HCT116 (cell line): ENCODE measurements at regions not wholly inside any gene's neighbourhood (a gene's known extent, or its start where the extent isn't known, plus 50 kb on each side); places are given as distances from the start of the nearest gene placed in this dataset.

ENCODE experiments used
- ATAC-seq: fragments of 200-7000 bp; cut with Tn5 transposase; 2 replicates; pipeline ENCODE4 v1.9.1; 2020; ENCODE audit warnings: mild to moderate bottlenecking, moderate library complexity
- BruUV-seq: library from RNA; stranded (reverse); fragments of 400-500 nt; replicated peaks from 2 replicates; lab custom pipeline; 2021; lab: Mats Ljungman, UMichigan
- CTCF ChIA-PET: fragments of 300-600 bp; sonication (Branson Sonifier 250); formaldehyde crosslinking; loops from one replicate; lab custom pipeline; 2021; ENCODE audit warnings: antibody characterized with exemption; lab: Charles Lee
- POLR2A ChIA-PET: fragments of 300-600, 350-600 bp; sonication (Branson Sonifier 250); formaldehyde crosslinking; loops from one replicate; lab custom pipeline; 2021; ENCODE audit warnings: antibody characterized with exemption; lab: Charles Lee
- RAD21 ChIA-PET, 2 experiments: fragments of 300-600 bp; sonication (Branson Sonifier 250); formaldehyde crosslinking; loops; one replicate each; lab custom pipeline; 2023; ENCODE audit warnings: low total read pairs in 2 of 2; ENCODE audit not compliant: uncharacterized antibody in 2 of 2, unreplicated experiment in 2 of 2, low non-redundant PET in 1 of 2; lab: Charles Lee
- DNase-seq: peaks from one replicate; pipeline ENCODE4 v3.0.0-alpha.2; 2010; ENCODE audit warnings: low read depth, low spot score
- H2AFZ ChIP-seq: fragments of 200-600 bp; shearing (Covaris generic), sonication (generic); 2 replicates; pipeline ENCODE4 v1.6.1; 2017; ENCODE audit warnings: low read depth, mixed run types, mixed read lengths, antibody characterized with exemption, low read length; ENCODE audit not compliant: poor library complexity, severe bottlenecking
- H3K27ac ChIP-seq: 2 replicates; pipeline ENCODE4 v1.5.1; 2012; ENCODE audit warnings: low read depth, low read length
- H3K27me3 ChIP-seq: fragments of 200-600 bp; sonication (generic); 2 replicates; pipeline ENCODE4 v1.6.1; 2016; ENCODE audit warnings: mixed run types, low read length, mixed read lengths; ENCODE audit not compliant: insufficient read depth
- H3K36me3 ChIP-seq, 2 experiments: fragments of 200-500 bp in 1 of 2; fragments of 200-600 bp in 1 of 2; sonication (Bioruptor generic) in 1 of 2; sonication (generic) in 1 of 2; 2 replicates each; pipeline versions ENCODE4 v1.5.1 to v1.6.1; 2014 to 2016; ENCODE audit warnings: low read length in 2 of 2, inconsistent platforms in 1 of 2, mixed read lengths in 1 of 2, mixed run types in 1 of 2; ENCODE audit not compliant: insufficient read depth in 2 of 2, control insufficient read depth in 1 of 2
- H3K4me1 ChIP-seq, 2 experiments: fragments of 200-600 bp in 1 of 2; sonication (generic) in 1 of 2; 2 replicates each; pipeline versions ENCODE4 v1.5.1 to v1.6.1; 2012 to 2017; ENCODE audit warnings: low read length in 2 of 2, inconsistent platforms in 1 of 2, mild to moderate bottlenecking in 1 of 2, mixed read lengths in 1 of 2, mixed run types in 1 of 2, moderate library complexity in 1 of 2; ENCODE audit not compliant: insufficient read depth in 2 of 2, control insufficient read depth in 1 of 2
- H3K4me2 ChIP-seq: fragments of 200-600 bp; sonication (generic); 2 replicates; pipeline ENCODE4 v1.6.1; 2017; ENCODE audit warnings: mixed run types, low read length, mixed read lengths
- H3K4me3 ChIP-seq, 2 experiments: fragments of 200-600 bp in 1 of 2; sonication (generic) in 1 of 2; replicated peaks in 1 of 2; 2 replicates each; pipeline ENCODE4 v1.5.1; 2011 to 2016; ENCODE audit warnings: low read length in 2 of 2, control low read depth in 1 of 2, low read depth in 1 of 2, mild to moderate bottlenecking in 1 of 2, mixed read lengths in 1 of 2, mixed run types in 1 of 2
- H3K79me2 ChIP-seq: fragments of 200-600 bp; sonication (generic); 2 replicates; pipeline ENCODE4 v1.6.1; 2017; ENCODE audit warnings: mild to moderate bottlenecking, mixed run types, low read length, moderate library complexity, mixed read lengths; ENCODE audit not compliant: insufficient read depth
- H3K9ac ChIP-seq: fragments of 200-600 bp; sonication (generic); 2 replicates; pipeline ENCODE4 v1.6.1; 2016; ENCODE audit warnings: low read length, mixed read lengths
- H3K9me2 ChIP-seq: fragments of 200-600 bp; sonication (generic), shearing (Covaris generic); 2 replicates; pipeline ENCODE4 v1.6.1; 2017; ENCODE audit warnings: mixed run types, mild to moderate bottlenecking, moderate library complexity; ENCODE audit not compliant: insufficient read depth
- H3K9me3 ChIP-seq, 2 experiments: fragments of 200-500 bp in 1 of 2; fragments of 200-600 bp in 1 of 2; sonication (Bioruptor generic) in 1 of 2; sonication (generic) in 1 of 2; 2 replicates each; pipeline ENCODE4 v1.6.1; 2014 to 2017; ENCODE audit warnings: low read length in 2 of 2, mixed read lengths in 2 of 2, inconsistent platforms in 1 of 2, low read depth in 1 of 2, mild to moderate bottlenecking in 1 of 2, mixed run types in 1 of 2, moderate library complexity in 1 of 2; ENCODE audit not compliant: control insufficient read depth in 1 of 2, insufficient read depth in 1 of 2
- H4K20me1 ChIP-seq: fragments of 200-600 bp; sonication (generic), shearing (Covaris generic); 2 replicates; pipeline ENCODE4 v1.6.1; 2017; ENCODE audit warnings: mixed run types, mild to moderate bottlenecking, moderate library complexity; ENCODE audit not compliant: insufficient read depth
- CEBPB ChIP-seq: IDR thresholded peaks from 2 replicates; pipeline ENCODE4 v1.6.1; 2012; ENCODE audit warnings: low read depth
- EZH2 ChIP-seq: fragments of 200-600 bp; sonication (generic); IDR thresholded peaks from 2 replicates; pipeline ENCODE4 v1.6.1; 2017; ENCODE audit warnings: antibody characterized with exemption, mixed run types
- EZH2phosphoT487 ChIP-seq: fragments of 200-600 bp; IDR thresholded peaks from 2 replicates; pipeline ENCODE4 v1.6.1; 2018; ENCODE audit warnings: antibody characterized with exemption, borderline replicate concordance
- POLR2A ChIP-seq: IDR thresholded peaks from 2 replicates; pipeline ENCODE4 v1.7.0; 2011; ENCODE audit warnings: borderline replicate concordance; ENCODE audit not compliant: insufficient read depth, insufficient read length; ENCODE audit errors: extremely low read depth
- SP1 ChIP-seq: IDR thresholded peaks from 2 replicates; pipeline ENCODE4 v1.6.1; 2012; ENCODE audit warnings: low read depth
- YY1 ChIP-seq: IDR thresholded peaks from 2 replicates; pipeline ENCODE4 v1.6.1; 2011; ENCODE audit warnings: low read length, low read depth, moderate library complexity, mild to moderate bottlenecking; ENCODE audit not compliant: insufficient replicate concordance; ENCODE audit errors: extremely low read depth
- ZFX ChIP-seq: fragments of 450-650 bp; IDR thresholded peaks from 2 replicates; pipeline ENCODE4 v1.6.1; 2017
- intact Hi-C: fragments of 100-400 bp; cut with micrococcal nuclease; formaldehyde crosslinking; loops from 2 replicates; pipeline ENCODE4 v1.10.0; 2022
- TF ChIP-seq, protein P1 (sequence below): IDR thresholded peaks from 2 replicates; pipeline ENCODE4 v1.6.1; 2011; ENCODE audit warnings: mild to moderate bottlenecking, low read length, moderate library complexity; ENCODE audit not compliant: insufficient replicate concordance; ENCODE audit errors: extremely low read depth
- TF ChIP-seq, protein P2 (sequence below), 3 experiments: fragments of 200-600 bp in 1 of 3; sonication (generic) in 1 of 3; IDR thresholded peaks in 2 of 3; conservative IDR thresholded peaks in 1 of 3; 2 replicates each; pipeline ENCODE4 v1.5.1; 2012 to 2017; ENCODE audit warnings: low read depth in 2 of 3, low read length in 2 of 3, antibody characterized with exemption in 1 of 3, borderline replicate concordance in 1 of 3, control low read depth in 1 of 3, mild to moderate bottlenecking in 1 of 3, mixed read lengths in 1 of 3, mixed run types in 1 of 3, moderate library complexity in 1 of 3; ENCODE audit not compliant: insufficient read depth in 1 of 3

DNA sequence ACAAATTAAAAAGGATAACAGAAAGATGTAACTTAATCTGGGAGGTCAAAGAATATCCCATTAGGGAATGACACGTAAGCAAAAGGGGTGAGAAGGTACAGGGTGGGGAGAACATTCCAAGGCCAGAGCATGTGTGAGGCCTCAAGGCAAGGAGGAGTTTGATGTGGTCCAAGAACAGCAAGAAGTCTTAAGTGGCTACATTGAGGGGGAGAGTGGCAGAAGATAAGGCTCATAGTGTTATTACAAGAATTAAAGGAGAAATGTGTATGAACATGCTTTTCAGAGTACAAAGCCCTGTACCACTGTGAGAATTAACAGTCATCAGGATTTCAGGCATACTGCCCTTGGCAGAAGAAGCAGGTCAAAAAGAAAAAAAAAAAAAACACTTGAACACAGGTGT lies 174.4 kb upstream of the ERBB4 start:
- H3K4me1 ChIP-seq = no peaks in the 10 kb centered on the region
- no peaks in the 10 kb centered on the region for H3K36me3 ChIP-seq
- no peaks in the 10 kb centered on the region for H4K20me1 ChIP-seq
- H3K9ac ChIP-seq = no peak overlapping the region
- ChIA-PET POLR2A (no interaction called here), RAD21 (no interaction called here), CTCF (no interaction called here)
- H3K4me3 ChIP-seq = no peak overlapping the region
- no peak overlapping the region for H3K27ac ChIP-seq
- no peaks in the 10 kb centered on the region for H3K9me2 ChIP-seq
- H3K27me3 ChIP-seq = no peaks in the 10 kb centered on the region
- DNase-seq (no peak), ATAC-seq (no peak)
- TF ChIP-seq SP1 (no peak), POLR2A (no peak), CEBPB (no peak), EZH2 (no peak), EZH2phosphoT487 (no peak), ZFX (no peak), YY1 (no peak)
- TF ChIP-seq, protein P1, sequence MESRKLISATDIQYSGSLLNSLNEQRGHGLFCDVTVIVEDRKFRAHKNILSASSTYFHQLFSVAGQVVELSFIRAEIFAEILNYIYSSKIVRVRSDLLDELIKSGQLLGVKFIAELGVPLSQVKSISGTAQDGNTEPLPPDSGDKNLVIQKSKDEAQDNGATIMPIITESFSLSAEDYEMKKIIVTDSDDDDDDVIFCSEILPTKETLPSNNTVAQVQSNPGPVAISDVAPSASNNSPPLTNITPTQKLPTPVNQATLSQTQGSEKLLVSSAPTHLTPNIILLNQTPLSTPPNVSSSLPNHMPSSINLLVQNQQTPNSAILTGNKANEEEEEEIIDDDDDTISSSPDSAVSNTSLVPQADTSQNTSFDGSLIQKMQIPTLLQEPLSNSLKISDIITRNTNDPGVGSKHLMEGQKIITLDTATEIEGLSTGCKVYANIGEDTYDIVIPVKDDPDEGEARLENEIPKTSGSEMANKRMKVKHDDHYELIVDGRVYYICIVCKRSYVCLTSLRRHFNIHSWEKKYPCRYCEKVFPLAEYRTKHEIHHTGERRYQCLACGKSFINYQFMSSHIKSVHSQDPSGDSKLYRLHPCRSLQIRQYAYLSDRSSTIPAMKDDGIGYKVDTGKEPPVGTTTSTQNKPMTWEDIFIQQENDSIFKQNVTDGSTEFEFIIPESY = no peak
- TF ChIP-seq, protein P2, sequence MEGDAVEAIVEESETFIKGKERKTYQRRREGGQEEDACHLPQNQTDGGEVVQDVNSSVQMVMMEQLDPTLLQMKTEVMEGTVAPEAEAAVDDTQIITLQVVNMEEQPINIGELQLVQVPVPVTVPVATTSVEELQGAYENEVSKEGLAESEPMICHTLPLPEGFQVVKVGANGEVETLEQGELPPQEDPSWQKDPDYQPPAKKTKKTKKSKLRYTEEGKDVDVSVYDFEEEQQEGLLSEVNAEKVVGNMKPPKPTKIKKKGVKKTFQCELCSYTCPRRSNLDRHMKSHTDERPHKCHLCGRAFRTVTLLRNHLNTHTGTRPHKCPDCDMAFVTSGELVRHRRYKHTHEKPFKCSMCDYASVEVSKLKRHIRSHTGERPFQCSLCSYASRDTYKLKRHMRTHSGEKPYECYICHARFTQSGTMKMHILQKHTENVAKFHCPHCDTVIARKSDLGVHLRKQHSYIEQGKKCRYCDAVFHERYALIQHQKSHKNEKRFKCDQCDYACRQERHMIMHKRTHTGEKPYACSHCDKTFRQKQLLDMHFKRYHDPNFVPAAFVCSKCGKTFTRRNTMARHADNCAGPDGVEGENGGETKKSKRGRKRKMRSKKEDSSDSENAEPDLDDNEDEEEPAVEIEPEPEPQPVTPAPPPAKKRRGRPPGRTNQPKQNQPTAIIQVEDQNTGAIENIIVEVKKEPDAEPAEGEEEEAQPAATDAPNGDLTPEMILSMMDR (IDR thresholded peaks at IDR 0.05 in 2 of 3, conservative IDR thresholded peaks at IDR 0.05 in 1 of 3; ENCODE audit: borderline replicate concordance in 1 of 3, insufficient read depth in 1 of 3, low read depth in 2 of 3, low read length in 2 of 3) = no peak
- no TSS peak for BruUV-seq
- H2AFZ ChIP-seq = no peak overlapping the region
- no peaks in the 10 kb centered on the region for H3K79me2 ChIP-seq
- intact Hi-C loops = no loop called here
- no peak overlapping the region for H3K4me2 ChIP-seq
- H3K9me3 ChIP-seq = no peaks in the 10 kb centered on the region
